ENCODE measurements at regions not wholly inside any gene's neighbourhood (a gene's known extent, or its start where the extent isn't known, plus 50 kb on each side); places are given as distances from the start of the nearest gene placed in this dataset.

- no peak for TF ChIP-seq CTCF (IDR thresholded peaks at IDR 0.05)
- no peak for TF ChIP-seq POLR2A (IDR thresholded peaks at IDR 0.05)
- TF ChIP-seq EP300 (IDR thresholded peaks at IDR 0.05) = no peak
Measured at GRCh38 chr18:51611326-51611725, 413.8 kb upstream of the MEX3C start.

All from ovary (tissue), 3 donors.